ELR (cell line): ENCODE measurements at regions not wholly inside any gene's neighbourhood (a gene's known extent, or its start where the extent isn't known, plus 50 kb on each side); places are given as distances from the start of the nearest gene placed in this dataset.

Source experiments
- DNase-seq: peaks from one replicate; pipeline ENCODE4 v3.0.0-alpha.2; 2015; ENCODE audit warnings: low read depth

DNA sequence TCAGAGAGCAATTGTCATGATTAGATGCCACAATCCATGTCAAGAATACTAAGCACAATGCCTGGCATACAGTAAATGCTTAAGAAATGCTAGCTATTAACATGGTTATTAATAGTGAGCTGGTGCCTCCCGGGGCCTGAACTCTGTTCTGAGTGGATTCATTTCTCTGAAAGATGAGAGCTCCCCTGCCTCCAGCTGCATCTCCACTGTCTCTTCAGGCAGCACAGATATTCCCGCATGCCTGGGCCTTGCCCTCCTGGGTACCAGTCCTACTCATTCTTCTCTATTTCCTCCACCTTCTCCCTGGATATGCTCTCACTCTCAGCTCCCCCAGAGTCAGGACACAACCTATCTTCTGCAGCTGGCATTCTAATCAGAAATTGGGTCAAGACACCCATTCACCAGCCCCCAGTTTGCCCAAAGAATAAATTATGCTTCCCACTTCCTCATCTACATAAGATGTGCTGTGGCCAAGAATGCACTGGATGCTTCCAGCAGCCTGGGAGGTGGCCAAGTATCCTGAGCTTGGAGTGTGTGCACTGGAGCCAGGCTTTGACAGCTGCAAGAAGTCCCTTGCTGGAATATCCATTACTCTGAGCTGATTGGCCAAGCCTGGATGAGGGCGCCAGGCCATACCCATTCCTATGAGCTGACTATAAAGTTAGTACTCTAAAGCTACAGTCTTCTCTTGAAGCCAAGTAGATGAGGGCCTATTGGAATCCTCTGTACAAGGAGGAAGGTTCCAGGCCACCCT lies 669.0 kb downstream of the ACTL7B start:
- no peak for DNase-seq

GRCh38 chr9:108185613-108186012 lies 670.2 kb downstream of the ACTL7B start:
- no peak for DNase-seq

DNA sequence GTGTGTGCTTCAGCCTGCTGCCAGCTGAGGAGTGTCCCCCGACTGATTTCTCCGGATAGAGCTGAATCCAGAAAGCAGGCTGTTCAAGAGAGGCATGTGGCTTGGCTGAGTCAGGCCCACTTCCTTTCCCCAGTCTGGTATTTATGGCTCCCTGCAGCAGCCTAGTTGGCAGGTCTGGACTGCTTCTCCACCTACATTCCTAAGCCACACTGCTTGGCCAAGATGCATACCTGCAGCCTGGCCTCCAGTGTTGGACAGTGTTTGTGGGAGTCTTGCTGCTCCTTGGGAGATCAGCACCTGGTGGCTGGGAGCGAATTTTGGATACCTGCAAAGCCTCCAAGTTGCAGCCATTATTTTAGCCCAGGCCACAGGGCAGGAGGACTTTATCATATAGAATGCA lies 670.8 kb downstream of the ACTL7B start:
- peak; percentile 66 for DNase-seq

DNA sequence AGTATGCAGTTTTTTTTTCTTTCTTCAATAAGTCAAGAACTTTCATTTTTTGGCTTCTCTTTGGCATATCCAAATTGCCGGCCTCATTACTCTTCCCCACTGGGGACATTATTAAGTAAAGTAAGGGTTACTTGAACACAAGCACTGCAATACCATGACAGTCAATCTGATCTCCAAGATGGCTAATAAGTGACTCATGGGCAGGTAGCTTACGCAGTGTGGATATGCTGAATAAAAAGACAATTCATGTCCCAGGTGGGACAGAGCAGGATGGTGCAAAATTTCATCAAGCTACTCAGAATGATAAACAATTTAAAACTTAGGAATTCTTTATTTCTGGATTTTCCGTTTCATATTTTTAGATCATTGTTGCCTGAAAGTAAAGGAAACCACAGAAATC lies 671.8 kb downstream of the ACTL7B start:
- no peak for DNase-seq

DNA sequence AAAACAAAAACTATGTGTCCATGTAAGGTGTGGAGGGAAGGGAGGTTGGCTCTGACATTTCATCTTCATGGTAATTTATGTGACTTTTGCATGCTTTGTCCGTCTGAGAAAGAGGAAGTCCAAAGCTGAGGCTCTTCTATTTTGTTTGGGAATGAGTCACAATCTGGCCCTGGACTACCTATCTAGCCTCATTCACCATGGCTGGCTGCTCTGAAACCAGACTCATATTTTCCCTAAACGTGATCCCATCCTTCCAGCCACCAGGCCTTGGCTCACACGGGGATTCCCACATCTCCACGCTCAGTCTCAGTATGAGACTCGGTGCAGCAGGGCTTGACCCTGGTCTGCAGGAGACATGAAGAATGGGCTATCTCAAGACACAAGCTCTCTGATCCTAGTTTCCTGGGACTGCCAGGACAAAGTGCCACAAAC lies 672.8 kb downstream of the ACTL7B start:
- DNase-seq, result peak; percentile 32

- no peak for DNase-seq
Measured at GRCh38 chr9:108182270-108182669, 673.5 kb downstream of the ACTL7B start.

- DNase-seq, result no peak
Measured at GRCh38 chr9:108181441-108181840, 674.3 kb downstream of the ACTL7B start.

GRCh38 chr9:108180541-108180940 lies 675.2 kb downstream of the ACTL7B start:
- DNase-seq, result no peak

DNA sequence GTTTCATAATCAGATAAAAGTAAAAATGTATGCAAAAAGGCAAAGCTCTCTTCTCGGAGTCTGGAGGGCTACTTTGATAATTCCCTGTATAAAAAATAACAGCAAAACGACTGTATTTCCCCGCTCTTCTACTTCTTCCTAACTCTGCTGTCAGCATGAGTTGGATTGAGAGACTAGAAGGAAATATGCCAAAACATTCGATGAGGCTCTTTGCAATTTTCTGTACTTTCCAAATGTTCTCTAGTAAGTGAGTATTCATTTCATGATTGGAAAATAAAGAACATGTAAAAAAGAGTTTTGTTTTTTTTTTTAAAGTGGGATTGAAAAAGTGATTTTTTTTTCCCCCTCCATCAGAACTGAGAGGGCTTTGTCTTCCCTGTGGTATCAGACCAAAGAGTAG lies 677.5 kb downstream of the ACTL7B start:
- no peak for DNase-seq

DNA sequence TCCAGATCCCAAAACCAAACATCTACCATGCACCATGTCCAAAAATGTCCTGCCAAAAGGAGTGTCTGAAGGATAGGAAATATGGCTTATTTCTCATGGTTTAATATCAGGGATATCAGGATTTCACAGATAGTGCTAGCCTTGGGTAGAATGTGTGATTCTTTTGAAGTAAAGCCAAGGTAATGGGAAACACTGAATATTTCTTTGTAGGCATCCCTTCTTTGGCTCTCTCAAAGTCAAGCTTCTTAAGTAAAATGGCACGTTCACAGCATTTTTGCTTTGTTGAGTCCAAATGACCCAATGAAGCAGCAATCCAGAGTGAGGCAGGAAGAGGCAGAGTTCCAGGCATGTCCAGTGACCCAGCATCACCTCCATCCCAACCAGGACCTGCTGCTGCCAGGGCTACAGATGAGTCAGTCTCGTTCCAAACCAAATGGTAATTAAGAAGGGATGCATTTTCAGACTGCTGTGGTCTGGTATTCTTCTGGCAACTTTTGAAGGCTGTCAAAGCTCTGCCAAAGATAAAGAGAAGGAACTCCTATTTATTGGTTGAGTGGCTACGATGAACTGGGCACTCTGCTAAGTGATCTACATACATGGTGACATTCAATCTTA lies 678.8 kb upstream of the KLF4 start:
- peak; percentile 27 for DNase-seq

- no peak for DNase-seq
Measured at GRCh38 chr9:108167136-108167900, 677.7 kb upstream of the KLF4 start.

DNA sequence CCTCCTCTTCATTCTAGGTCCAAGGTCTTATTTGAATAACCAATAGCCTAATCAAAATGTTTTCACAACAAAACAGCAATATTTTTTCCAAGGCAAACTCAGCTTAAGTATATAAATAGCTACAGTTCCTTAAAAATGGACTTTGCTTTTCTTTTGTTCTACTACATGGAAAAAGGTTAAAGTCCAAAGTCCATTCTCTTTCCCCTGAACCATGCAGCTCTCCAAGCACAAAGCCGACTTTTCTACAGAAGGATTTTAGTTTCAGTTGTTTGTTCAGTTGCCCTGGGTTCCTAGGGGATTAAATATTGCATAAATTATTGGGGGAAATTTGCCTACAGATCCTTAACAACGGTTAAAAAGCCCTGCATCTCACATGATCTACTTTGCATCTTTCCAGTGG lies 677.0 kb upstream of the KLF4 start:
- DNase-seq, result no peak

DNA sequence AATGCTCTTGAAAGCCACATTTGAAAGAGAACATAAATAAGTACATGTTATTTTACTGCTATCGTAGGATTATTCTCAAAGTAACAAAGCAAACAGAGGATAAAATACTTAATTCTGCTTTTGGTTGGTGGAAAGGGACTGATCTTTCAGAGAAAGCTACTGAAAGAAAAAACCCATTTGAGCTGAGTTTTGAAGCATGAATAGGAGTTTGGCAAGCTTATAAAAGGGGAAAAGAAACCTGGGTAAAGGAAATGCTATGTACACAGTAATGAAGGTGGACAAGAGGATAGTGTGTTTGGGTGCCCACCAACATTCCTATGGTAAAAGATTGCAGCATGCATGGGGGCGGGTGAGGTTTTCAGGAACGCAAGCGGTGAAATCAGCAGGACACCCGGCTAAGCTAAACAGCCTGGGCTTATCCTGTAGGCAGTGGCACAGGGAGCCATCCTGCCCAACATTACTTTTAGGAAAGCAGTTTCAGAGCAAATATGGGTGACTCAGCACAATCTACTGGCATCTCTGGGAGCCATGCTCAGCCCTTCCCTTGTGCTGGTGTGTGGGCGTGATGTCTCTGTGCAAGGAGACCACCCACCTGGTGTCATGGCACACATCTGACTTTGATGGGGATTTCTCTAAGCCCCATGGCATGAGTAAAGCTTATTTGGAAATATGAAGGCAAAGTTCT lies 673.9 kb upstream of the KLF4 start:
- DNase-seq, result peak; percentile 8

GRCh38 chr9:108162664-108163063 lies 673.1 kb upstream of the KLF4 start:
- peak; percentile 70 for DNase-seq

GRCh38 chr9:108161503-108161902 lies 671.9 kb upstream of the KLF4 start:
- no peak for DNase-seq

GRCh38 chr9:108160706-108161355 lies 671.3 kb upstream of the KLF4 start:
- DNase-seq, result no peak

DNA sequence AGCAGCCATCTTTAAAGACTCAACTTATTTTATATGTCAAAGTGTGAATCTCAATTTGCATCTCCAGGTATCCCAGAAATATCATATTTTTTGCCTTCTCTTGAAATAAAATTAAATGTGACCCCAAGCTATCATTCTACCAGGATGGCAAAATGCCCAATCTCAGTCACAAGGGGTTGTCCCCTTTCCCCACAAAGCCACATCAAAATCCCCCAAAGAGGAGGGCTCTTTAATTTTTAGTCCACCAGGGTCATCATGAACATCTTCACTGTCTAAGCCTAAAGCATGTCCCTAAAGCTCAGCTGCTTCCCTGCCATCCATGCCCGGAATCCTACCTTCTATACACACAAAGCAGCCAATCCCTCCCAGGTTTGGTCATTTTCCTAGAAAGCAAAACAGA lies 670.5 kb upstream of the KLF4 start:
- no peak for DNase-seq

DNA sequence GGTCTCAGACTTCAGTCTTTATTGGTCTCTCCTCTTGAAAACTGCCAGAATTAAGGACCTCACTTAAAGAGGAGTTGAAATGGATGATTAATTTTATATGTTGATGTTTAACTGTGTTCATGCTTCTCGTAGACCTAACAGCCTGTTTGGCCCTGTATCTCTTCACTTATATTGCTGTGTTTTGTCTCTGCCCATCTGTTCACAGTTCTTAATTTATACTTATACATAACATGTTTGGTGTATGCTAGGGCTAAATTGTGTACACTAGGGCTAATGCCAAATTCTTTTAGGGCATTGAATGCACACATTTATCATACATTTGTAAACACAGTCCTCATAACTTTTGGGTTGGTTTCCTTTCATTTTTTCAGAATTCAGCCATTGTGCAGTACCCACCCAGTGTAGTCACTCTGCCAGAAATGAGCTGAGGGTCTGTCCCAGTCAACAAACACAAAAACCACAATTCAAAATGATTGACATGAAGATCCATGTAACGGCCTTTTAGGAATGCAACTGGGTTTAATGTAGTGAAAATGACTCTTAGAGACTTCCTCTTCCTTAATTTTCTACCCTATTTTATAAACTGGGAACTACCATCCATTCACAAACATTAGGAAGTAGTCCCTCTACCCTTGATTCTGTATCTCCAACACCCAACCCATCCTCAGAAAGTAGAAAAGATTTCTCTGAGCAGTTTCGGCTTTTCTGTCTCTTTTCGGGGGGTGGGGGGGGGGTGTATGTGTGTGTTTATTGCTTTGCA lies 668.8 kb upstream of the KLF4 start:
- no peak for DNase-seq

GRCh38 chr9:108156270-108156998 lies 666.9 kb upstream of the KLF4 start:
- peak; percentile 28 for DNase-seq

GRCh38 chr9:108153416-108153815 lies 663.8 kb upstream of the KLF4 start:
- DNase-seq, result no peak
